ENCODE measurements at regions not wholly inside any gene's neighbourhood (a gene's known extent, or its start where the extent isn't known, plus 50 kb on each side); places are given as distances from the start of the nearest gene placed in this dataset.

GRCh38 chrX:74680836-74681235 is 66.4 kb upstream of the RLIM start:
- no peak for FAIRE-seq
- DNase-seq (ENCODE audit: extremely low spot score, insufficient read length, low read depth), result no peak

- DNase-seq (ENCODE audit: extremely low spot score, insufficient read length, low read depth) (no peak), FAIRE-seq (peak; percentile 39)
Measured at GRCh38 chrX:74680391-74680790, 66.0 kb upstream of the RLIM start.

DNA sequence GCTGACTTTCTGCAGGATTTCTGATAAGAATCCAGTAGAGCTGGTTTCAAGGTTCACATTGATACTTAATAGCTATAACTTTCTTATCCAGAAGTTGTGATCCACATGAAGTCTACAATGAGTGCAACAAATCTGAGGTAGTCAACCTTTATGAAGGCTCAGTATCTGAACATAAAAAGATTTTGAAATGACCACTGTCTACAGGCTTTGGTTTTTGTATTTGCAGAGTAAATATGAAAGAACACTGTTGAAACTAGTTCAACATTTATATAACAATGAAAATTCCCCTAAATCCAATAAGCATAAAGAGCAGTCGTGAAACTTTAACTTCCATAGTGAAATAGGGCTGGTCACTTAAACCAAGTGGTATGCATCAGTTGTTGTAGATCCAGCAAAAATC is 55.6 kb upstream of the RLIM start:
- FAIRE-seq, result no peak

More for the DNA sequence above, 55.6 kb upstream of the RLIM start:
- no peak for DNase-seq (ENCODE audit: extremely low spot score, insufficient read length, low read depth)

Data from GM18507 (cell line).